ENCODE measurements at regions not wholly inside any gene's neighbourhood (a gene's known extent, or its start where the extent isn't known, plus 50 kb on each side); places are given as distances from the start of the nearest gene placed in this dataset.

DNA sequence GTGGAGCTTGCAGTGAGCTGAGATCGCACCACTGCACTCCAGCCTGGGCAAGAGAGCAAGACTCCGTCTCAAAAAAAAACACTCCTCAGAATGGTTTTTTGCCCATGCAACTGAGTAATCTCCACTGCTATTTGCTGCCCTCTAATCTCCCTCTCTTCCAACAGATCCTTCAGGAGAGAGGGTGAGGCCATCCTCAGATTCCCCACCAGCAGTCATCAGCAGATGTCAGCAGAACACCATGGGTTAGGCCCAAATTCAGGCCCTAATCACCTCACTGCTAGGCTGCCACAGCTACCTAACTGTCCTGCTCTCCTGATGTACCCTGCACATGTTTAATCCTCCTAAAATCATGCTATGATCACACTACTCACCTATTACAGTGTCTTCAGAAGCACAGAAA lies 63.2 kb upstream of the BEND6 start:
- no peak overlapping the region for H4K5ac ChIP-seq (ENCODE audit: insufficient read length, low read depth, low read length)
- no peak overlapping the region for H3K14ac ChIP-seq (ENCODE audit: insufficient read depth, low read length)
- H2AK5ac ChIP-seq (ENCODE audit: insufficient read length, low read length) = no peak overlapping the region
- no peak overlapping the region for H2BK20ac ChIP-seq (ENCODE audit: low read depth, low read length, poor library complexity, severe bottlenecking)
- WGBS (ENCODE audit: extremely low coverage, insufficient read length, low lambda C conversion rate) = no CpG with 5 or more reads among the region's 2 CpGs
- no peak overlapping the region for H3K4ac ChIP-seq (ENCODE audit: low read depth, low read length)
- H3K4me2 ChIP-seq (ENCODE audit: insufficient read depth, insufficient read length, low read length) = no peak overlapping the region
- H3K56ac ChIP-seq (ENCODE audit: insufficient read length, low read depth, low read length) = no peak overlapping the region
- H3K4me1 Mint-ChIP-seq = peaks cover 11% of the 10 kb centered on the region in 2 experiments
- no peak overlapping the region for H4K8ac ChIP-seq (replicated peaks; ENCODE audit: insufficient read length, low read depth, low read length)
- no peaks in the 10 kb centered on the region for H3K27me3 Mint-ChIP-seq (ENCODE audit: low read depth)
- no peak overlapping the region for H2BK12ac ChIP-seq (ENCODE audit: insufficient read length, low read depth, low read length)
- H2BK120ac ChIP-seq (ENCODE audit: low read depth, low read length, poor library complexity, severe bottlenecking) = no peak overlapping the region
- no peak overlapping the region for H3T11ph ChIP-seq (ENCODE audit: low read length)
- peak overlapping the region in 1 of 3 experiments; percentile 58; a peak in 2 of 7 replicates for H3K27ac Mint-ChIP-seq
- H3K9me3 Mint-ChIP-seq = peaks cover 7 to 9% of the 10 kb centered on the region in 2 experiments; a peak in 4 of 5 replicates
- no peak overlapping the region for H2BK15ac ChIP-seq (ENCODE audit: low read depth, low read length)
- no peak overlapping the region for H3K18ac ChIP-seq (ENCODE audit: insufficient read length, low read depth, low read length)
- H4K91ac ChIP-seq (ENCODE audit: insufficient read length, low read depth, low read length) = no peak overlapping the region
- H3K23ac ChIP-seq (ENCODE audit: insufficient read length, low read depth, low read length) = no peak overlapping the region
- H3K79me2 ChIP-seq (ENCODE audit: insufficient read depth, low read length) = no peaks in the 10 kb centered on the region
- H3K36me3 Mint-ChIP-seq (ENCODE audit: insufficient read depth in 1 of 3, low read depth in 3 of 3) = peaks cover 8 to 12% (median 9%) of the 10 kb centered on the region in 3 experiments
- no peaks in the 10 kb centered on the region for H3K79me1 ChIP-seq (ENCODE audit: insufficient read depth, low read depth, low read length, poor library complexity, severe bottlenecking)
- H3K4me1 ChIP-seq (ENCODE audit: insufficient read depth, low read length) = no peaks in the 10 kb centered on the region
- DNase-seq = no peak
- no peaks in the 10 kb centered on the region for H3K23me2 ChIP-seq (ENCODE audit: insufficient read length, low read depth, low read length, poor library complexity, severe bottlenecking)
- H3K27me3 ChIP-seq (ENCODE audit: insufficient read depth, low read length) = no peaks in the 10 kb centered on the region
- no peak overlapping the region for H2BK5ac ChIP-seq (ENCODE audit: insufficient read length, low read length)
- H3K4me3 Mint-ChIP-seq = no peak overlapping the region; a peak in 1 of 5 replicates
- no peaks in the 10 kb centered on the region for H4K20me1 ChIP-seq (ENCODE audit: control insufficient read depth, insufficient read depth, insufficient read length)
- no peak overlapping the region for H3K27ac ChIP-seq (ENCODE audit: insufficient read length, low read depth, low read length)
- no peaks in the 10 kb centered on the region for H3K9me3 ChIP-seq (ENCODE audit: control insufficient read depth, low read depth, low read length)
- H3K9ac ChIP-seq (ENCODE audit: extremely low read depth, insufficient read length, low read length) = no peak overlapping the region
- TF ChIP-seq CTCF (conservative IDR thresholded peaks at IDR 0.05) = no peak; the same call in 2 of the 3 replicates
- no peak overlapping the region for H2AFZ ChIP-seq (ENCODE audit: low read length)
